ENCODE measurements at regions not wholly inside any gene's neighbourhood (a gene's known extent, or its start where the extent isn't known, plus 50 kb on each side); places are given as distances from the start of the nearest gene placed in this dataset.

DNA sequence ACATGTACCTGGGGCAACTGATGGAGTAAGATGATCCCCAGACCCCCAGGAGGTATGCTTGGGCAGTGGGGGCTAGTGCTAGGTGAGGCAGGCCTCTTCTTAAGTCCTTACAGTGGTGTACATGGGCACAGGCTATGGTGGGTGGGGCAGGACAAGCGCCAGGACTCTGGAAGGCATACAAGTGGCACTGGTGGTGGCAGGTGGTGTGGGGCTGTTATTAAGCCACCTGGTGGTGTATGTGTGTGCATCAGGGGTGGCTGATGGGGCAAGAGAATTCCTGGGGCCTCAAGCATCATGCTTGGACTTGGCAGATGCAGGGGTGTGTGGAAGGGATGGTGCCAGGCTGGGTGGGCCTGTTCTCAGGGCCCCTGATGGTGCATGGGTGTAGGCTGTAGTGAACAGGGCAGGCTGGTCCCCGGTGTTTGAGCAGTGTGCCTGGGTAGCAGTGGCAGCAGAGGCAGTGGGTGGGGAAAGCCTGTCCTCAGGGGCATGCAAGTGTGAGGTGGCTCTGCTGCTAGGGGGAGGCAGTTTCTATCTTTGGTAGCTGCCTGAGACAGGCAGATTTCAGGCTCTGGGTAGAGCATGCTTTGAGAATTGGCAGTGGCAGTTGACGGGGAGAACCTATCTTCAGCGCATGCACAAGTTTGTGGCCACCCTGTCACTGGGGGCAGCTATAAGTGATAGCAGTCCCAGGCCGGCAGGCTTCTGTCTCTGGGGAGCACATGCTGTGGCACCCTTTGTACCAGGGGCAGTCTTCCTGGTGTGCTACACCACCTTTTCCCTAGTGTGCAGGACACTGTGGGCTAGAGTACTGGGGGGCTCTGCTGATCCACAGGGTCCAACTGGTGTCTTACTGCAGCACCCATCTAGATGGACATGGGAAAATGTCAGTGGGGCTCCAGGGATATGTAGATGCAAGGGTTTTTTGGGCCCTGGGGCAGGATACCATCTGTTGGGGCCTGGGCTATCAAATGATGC is 52.6 kb upstream of the ABCD2 start (continued):
- TF ChIP-seq, protein P1, sequence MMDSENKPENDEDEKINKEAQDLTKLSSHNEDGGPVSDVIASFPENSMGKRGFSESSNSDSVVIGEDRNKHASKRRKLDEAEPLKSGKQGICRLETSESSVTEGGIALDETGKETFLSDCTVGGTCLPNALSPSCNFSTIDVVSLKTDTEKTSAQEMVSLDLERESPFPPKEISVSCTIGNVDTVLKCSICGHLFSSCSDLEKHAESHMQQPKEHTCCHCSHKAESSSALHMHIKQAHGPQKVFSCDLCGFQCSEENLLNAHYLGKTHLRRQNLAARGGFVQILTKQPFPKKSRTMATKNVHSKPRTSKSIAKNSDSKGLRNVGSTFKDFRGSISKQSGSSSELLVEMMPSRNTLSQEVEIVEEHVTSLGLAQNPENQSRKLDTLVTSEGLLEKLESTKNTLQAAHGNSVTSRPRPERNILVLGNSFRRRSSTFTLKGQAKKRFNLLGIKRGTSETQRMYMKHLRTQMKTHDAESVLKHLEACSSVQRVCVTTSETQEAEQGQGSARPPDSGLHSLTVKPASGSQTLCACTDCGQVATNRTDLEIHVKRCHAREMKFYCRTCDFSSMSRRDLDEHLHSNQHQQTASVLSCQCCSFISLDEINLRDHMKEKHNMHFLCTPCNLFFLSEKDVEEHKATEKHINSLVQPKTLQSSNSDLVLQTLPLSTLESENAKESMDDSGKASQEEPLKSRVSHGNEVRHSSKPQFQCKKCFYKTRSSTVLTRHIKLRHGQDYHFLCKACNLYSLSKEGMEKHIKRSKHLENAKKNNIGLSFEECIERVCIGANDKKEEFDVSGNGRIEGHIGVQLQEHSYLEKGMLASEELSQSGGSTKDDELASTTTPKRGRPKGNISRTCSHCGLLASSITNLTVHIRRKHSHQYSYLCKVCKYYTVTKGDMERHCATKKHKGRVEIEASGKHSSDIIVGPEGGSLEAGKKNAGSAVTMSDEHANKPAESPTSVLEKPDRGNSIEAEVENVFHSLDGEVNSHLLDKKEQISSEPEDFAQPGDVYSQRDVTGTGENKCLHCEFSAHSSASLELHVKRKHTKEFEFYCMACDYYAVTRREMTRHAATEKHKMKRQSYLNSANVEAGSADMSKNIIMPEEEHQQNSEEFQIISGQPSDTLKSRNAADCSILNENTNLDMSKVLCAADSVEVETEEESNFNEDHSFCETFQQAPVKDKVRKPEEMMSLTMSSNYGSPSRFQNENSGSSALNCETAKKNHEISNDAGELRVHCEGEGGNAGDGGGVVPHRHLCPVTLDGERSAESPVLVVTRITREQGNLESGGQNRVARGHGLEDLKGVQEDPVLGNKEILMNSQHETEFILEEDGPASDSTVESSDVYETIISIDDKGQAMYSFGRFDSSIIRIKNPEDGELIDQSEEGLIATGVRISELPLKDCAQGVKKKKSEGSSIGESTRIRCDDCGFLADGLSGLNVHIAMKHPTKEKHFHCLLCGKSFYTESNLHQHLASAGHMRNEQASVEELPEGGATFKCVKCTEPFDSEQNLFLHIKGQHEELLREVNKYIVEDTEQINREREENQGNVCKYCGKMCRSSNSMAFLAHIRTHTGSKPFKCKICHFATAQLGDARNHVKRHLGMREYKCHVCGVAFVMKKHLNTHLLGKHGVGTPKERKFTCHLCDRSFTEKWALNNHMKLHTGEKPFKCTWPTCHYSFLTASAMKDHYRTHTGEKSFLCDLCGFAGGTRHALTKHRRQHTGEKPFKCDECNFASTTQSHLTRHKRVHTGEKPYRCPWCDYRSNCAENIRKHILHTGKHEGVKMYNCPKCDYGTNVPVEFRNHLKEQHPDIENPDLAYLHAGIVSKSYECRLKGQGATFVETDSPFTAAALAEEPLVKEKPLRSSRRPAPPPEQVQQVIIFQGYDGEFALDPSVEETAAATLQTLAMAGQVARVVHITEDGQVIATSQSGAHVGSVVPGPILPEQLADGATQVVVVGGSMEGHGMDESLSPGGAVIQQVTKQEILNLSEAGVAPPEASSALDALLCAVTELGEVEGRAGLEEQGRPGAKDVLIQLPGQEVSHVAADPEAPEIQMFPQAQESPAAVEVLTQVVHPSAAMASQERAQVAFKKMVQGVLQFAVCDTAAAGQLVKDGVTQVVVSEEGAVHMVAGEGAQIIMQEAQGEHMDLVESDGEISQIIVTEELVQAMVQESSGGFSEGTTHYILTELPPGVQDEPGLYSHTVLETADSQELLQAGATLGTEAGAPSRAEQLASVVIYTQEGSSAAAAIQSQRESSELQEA (IDR thresholded peaks at IDR 0.05; ENCODE audit: low read depth), result no peak
- TF ChIP-seq LCOR (CRISPR knock-in tag; IDR thresholded peaks at IDR 0.05), result no peak
- TF ChIP-seq MAFG (tag; conservative IDR thresholded peaks at IDR 0.05), result no peak
- no peak for TF ChIP-seq SOX6 (IDR thresholded peaks at IDR 0.05)
- no peak for TF ChIP-seq KLF10 (CRISPR knock-in tag; IDR thresholded peaks at IDR 0.05)
- TF ChIP-seq, protein P2, sequence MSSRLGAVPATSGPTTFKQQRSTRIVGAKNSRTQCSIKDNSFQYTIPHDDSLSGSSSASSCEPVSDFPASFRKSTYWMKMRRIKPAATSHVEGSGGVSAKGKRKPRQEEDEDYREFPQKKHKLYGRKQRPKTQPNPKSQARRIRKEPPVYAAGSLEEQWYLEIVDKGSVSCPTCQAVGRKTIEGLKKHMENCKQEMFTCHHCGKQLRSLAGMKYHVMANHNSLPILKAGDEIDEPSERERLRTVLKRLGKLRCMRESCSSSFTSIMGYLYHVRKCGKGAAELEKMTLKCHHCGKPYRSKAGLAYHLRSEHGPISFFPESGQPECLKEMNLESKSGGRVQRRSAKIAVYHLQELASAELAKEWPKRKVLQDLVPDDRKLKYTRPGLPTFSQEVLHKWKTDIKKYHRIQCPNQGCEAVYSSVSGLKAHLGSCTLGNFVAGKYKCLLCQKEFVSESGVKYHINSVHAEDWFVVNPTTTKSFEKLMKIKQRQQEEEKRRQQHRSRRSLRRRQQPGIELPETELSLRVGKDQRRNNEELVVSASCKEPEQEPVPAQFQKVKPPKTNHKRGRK (tag; IDR thresholded peaks at IDR 0.05), result no peak
- TF ChIP-seq PYGO2 (tag; IDR thresholded peaks at IDR 0.05), result no peak
- TF ChIP-seq ZNF263 (CRISPR knock-in tag; IDR thresholded peaks at IDR 0.05; ENCODE audit: borderline replicate concordance), result no peak
- TF ChIP-seq, protein P3, sequence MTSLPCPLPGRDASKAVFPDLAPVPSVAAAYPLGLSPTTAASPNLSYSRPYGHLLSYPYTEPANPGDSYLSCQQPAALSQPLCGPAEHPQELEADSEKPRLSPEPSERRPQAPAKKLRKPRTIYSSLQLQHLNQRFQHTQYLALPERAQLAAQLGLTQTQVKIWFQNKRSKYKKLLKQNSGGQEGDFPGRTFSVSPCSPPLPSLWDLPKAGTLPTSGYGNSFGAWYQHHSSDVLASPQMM (CRISPR knock-in tag; IDR thresholded peaks at IDR 0.05), result no peak
- no peak for TF ChIP-seq RBM34 (IDR thresholded peaks at IDR 0.05; ENCODE audit: borderline replicate concordance, insufficient read depth, low read length)
- TF ChIP-seq ZKSCAN1 (IDR thresholded peaks at IDR 0.05; ENCODE audit: low read depth, low read length), result no peak
- TF ChIP-seq XRCC3 (IDR thresholded peaks at IDR 0.05), result no peak
- TF ChIP-seq FOXK2 (conservative IDR thresholded peaks at IDR 0.05 in 1 of 2, IDR thresholded peaks at IDR 0.05 in 1 of 2; ENCODE audit: low read depth in 2 of 2), result no peak

Measured in K562 (cell line).